ENCODE measurements at regions not wholly inside any gene's neighbourhood (a gene's known extent, or its start where the extent isn't known, plus 50 kb on each side); places are given as distances from the start of the nearest gene placed in this dataset.
"Not testable (repeated sequence)": the region's sequence is repeated elsewhere in the genome, so short reads cannot be mapped to it uniquely, and the experiment has no call there.

- CTCF ChIA-PET; intact Hi-C loops (cut with micrococcal nuclease); DNase-seq; H3K4me1 Mint-ChIP-seq (ENCODE audit: low read depth); H3K27me3 Mint-ChIP-seq (ENCODE audit: low read depth); H3K27ac Mint-ChIP-seq; H3K36me3 Mint-ChIP-seq (ENCODE audit: low read depth); H3K4me3 Mint-ChIP-seq: not testable (repeated sequence)
- H3K9me3 Mint-ChIP-seq: peaks cover 13% of the 10 kb centered on the region
Observed at GRCh38 chr4:49161111-49161541, 175.1 kb downstream of the CWH43 start.

DNA sequence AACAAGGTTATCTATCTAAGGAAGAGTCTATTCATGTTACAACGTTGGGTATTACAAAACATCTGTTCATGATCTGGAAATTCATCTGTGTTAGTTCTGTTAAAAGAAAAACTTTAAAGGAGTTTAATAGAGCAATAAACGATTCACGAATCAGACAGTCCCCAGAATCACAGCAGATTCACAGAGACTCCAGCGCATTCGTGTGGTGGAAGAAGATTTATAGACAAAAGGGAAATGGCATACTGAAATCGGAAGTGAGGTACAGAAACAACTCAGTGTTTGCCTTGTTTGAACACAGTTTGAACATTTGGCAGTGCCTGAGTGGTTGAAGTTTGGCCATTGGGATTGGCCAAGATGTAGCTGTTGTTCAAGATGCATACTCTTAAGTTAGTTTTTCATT is 178.8 kb downstream of the CWH43 start:
- CTCF ChIA-PET; H3K36me3 Mint-ChIP-seq (ENCODE audit: low read depth); H3K27ac Mint-ChIP-seq; H3K4me3 Mint-ChIP-seq; intact Hi-C loops (cut with micrococcal nuclease); H3K27me3 Mint-ChIP-seq (ENCODE audit: low read depth); DNase-seq; H3K4me1 Mint-ChIP-seq (ENCODE audit: low read depth); H3K9me3 Mint-ChIP-seq: not testable (repeated sequence)

DNA sequence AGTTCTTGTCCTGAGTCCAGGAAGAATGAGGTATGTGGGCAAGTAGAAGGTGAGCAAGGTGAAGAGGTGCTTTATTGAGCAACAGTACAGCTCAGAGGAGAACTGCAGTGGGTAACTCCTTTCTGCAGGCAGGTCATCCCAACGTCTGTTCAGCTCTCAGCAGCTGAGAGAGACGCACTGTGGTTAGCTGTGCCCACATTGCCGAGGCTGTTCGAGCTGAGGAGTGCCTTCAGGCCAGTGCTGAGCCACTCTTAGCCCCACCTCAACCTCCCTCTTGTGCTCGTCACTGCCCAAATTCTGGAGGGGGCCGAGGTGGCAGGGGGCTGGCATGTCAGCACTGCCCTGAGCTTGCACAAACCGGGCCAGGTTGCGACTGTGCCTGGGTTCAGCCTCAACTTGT is 191.8 kb downstream of the CWH43 start:
- intact Hi-C loops (cut with micrococcal nuclease); DNase-seq; H3K4me3 Mint-ChIP-seq; CTCF ChIA-PET; H3K27ac Mint-ChIP-seq; H3K4me1 Mint-ChIP-seq (ENCODE audit: low read depth); H3K36me3 Mint-ChIP-seq (ENCODE audit: low read depth); H3K27me3 Mint-ChIP-seq (ENCODE audit: low read depth); H3K9me3 Mint-ChIP-seq: not testable (repeated sequence)

DNA sequence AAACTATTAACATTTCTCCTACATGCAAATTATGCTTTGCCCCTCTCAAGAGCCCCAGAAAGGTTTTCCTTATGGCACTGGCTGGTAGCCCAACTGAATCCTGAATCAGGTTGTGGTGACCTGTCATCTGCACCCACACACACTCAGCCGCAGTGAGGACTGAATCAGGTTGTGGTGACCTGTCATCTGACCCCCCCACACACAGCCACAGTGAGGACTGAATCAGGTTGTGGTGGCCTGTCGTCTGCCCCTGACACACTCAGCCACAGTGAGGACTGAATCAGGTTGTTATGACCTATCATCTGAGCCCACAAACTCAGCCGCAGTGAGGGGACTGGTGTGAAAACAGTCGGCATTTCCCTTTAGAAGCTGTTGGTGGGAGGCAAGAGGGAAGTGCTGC is 195.0 kb downstream of the CWH43 start:
- H3K27ac Mint-ChIP-seq; H3K27me3 Mint-ChIP-seq (ENCODE audit: low read depth); H3K9me3 Mint-ChIP-seq; intact Hi-C loops (cut with micrococcal nuclease); DNase-seq; H3K4me1 Mint-ChIP-seq (ENCODE audit: low read depth); H3K36me3 Mint-ChIP-seq (ENCODE audit: low read depth); H3K4me3 Mint-ChIP-seq; CTCF ChIA-PET: not testable (repeated sequence)

- H3K36me3 Mint-ChIP-seq (ENCODE audit: low read depth); CTCF ChIA-PET; H3K27ac Mint-ChIP-seq; H3K27me3 Mint-ChIP-seq (ENCODE audit: low read depth); H3K4me3 Mint-ChIP-seq; intact Hi-C loops (cut with micrococcal nuclease); DNase-seq; H3K9me3 Mint-ChIP-seq; H3K4me1 Mint-ChIP-seq (ENCODE audit: low read depth): not testable (repeated sequence)
Observed at GRCh38 chr4:49211396-49212194, 225.5 kb downstream of the CWH43 start.

- H3K36me3 Mint-ChIP-seq (ENCODE audit: low read depth); H3K4me3 Mint-ChIP-seq; H3K27me3 Mint-ChIP-seq (ENCODE audit: low read depth); CTCF ChIA-PET; H3K27ac Mint-ChIP-seq; H3K9me3 Mint-ChIP-seq; DNase-seq; intact Hi-C loops (cut with micrococcal nuclease); H3K4me1 Mint-ChIP-seq (ENCODE audit: low read depth): not testable (repeated sequence)
Observed at GRCh38 chr4:49213250-49213649, 227.2 kb downstream of the CWH43 start.

- H3K36me3 Mint-ChIP-seq (ENCODE audit: low read depth); H3K4me3 Mint-ChIP-seq; H3K4me1 Mint-ChIP-seq (ENCODE audit: low read depth); intact Hi-C loops (cut with micrococcal nuclease); DNase-seq; H3K9me3 Mint-ChIP-seq; CTCF ChIA-PET; H3K27me3 Mint-ChIP-seq (ENCODE audit: low read depth); H3K27ac Mint-ChIP-seq: not testable (repeated sequence)
Observed at GRCh38 chr4:49213750-49214149, 227.7 kb downstream of the CWH43 start.

DNA sequence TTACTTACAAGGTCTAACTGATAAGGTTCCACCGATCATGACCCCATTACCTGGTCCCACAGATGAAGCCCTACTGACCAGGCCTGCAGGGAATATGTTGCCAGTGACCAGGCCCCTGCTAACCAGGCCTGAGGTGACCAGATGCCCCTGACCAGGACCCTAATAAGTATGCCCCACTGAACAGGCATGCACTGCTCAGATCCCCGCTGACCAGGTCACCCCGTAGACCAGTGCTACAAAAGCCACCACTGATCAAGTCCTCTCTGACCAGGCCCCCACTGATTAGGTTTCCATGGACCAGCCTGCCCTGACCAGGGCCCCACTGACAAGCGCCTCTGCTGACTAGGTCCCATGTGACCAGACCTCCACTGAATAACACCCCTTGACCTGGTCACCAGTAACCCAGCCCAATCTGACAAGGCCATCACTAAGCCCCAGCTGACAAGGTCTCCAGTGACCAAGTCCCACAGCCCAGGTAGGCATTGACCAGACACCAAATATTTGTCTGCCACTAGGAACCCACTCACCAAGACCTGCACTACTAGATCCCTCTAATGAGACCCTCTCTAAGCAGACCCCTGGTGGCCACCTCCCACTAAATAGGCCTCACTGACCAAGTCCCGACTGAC is 228.5 kb downstream of the CWH43 start:
- H3K36me3 Mint-ChIP-seq (ENCODE audit: low read depth); H3K4me1 Mint-ChIP-seq (ENCODE audit: low read depth); intact Hi-C loops (cut with micrococcal nuclease); DNase-seq; H3K4me3 Mint-ChIP-seq; H3K9me3 Mint-ChIP-seq; H3K27me3 Mint-ChIP-seq (ENCODE audit: low read depth); H3K27ac Mint-ChIP-seq; CTCF ChIA-PET: not testable (repeated sequence)

GRCh38 chr4:49215082-49215479 is 229.0 kb downstream of the CWH43 start:
- DNase-seq; H3K9me3 Mint-ChIP-seq; H3K36me3 Mint-ChIP-seq (ENCODE audit: low read depth); H3K4me3 Mint-ChIP-seq; H3K27me3 Mint-ChIP-seq (ENCODE audit: low read depth); CTCF ChIA-PET; H3K27ac Mint-ChIP-seq; intact Hi-C loops (cut with micrococcal nuclease); H3K4me1 Mint-ChIP-seq (ENCODE audit: low read depth): not testable (repeated sequence)

- CTCF ChIA-PET; H3K27ac Mint-ChIP-seq; H3K36me3 Mint-ChIP-seq (ENCODE audit: low read depth); DNase-seq; H3K4me3 Mint-ChIP-seq; H3K4me1 Mint-ChIP-seq (ENCODE audit: low read depth); intact Hi-C loops (cut with micrococcal nuclease); H3K27me3 Mint-ChIP-seq (ENCODE audit: low read depth); H3K9me3 Mint-ChIP-seq: not testable (repeated sequence)
Observed at GRCh38 chr4:49216606-49217005, 230.5 kb downstream of the CWH43 start.

DNA sequence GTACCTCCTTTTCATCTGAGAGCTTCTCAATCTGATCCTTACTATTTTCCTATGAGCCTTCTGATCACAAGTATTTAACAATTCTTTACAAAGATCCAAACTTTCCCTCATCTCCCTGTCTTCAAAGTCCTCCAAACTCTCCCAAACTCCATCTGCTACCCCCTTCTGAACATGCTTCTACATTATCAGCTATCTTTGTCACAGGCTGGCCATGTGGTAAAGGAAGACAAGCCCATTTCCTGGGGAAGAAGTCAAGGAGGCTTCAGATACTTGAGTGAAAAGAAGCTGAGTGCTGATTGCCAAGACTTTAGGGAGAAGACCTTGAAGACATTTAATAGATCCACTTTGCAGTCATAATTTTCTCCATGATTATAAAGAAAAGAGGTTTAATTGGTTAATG is 231.4 kb downstream of the CWH43 start:
- no peak overlapping the region for H3K27ac Mint-ChIP-seq
- DNase-seq: no peak
- H3K27me3 Mint-ChIP-seq (ENCODE audit: low read depth): no peaks in the 10 kb centered on the region
- no peaks in the 10 kb centered on the region for H3K4me1 Mint-ChIP-seq (ENCODE audit: low read depth)
- intact Hi-C loops (cut with micrococcal nuclease): no loop called here
- CTCF ChIA-PET: no interaction called here
- H3K4me3 Mint-ChIP-seq: no peak overlapping the region
- H3K9me3 Mint-ChIP-seq: peaks cover 10% of the 10 kb centered on the region
- no peaks in the 10 kb centered on the region for H3K36me3 Mint-ChIP-seq (ENCODE audit: low read depth)

- H3K36me3 Mint-ChIP-seq (ENCODE audit: low read depth); CTCF ChIA-PET; H3K27ac Mint-ChIP-seq; intact Hi-C loops (cut with micrococcal nuclease); DNase-seq; H3K4me3 Mint-ChIP-seq; H3K27me3 Mint-ChIP-seq (ENCODE audit: low read depth); H3K4me1 Mint-ChIP-seq (ENCODE audit: low read depth): not testable (repeated sequence)
- peaks cover 12% of the 10 kb centered on the region for H3K9me3 Mint-ChIP-seq
Observed at GRCh38 chr4:49218094-49218493, 232.0 kb downstream of the CWH43 start.

- H3K27me3 Mint-ChIP-seq (ENCODE audit: low read depth); H3K27ac Mint-ChIP-seq; DNase-seq; H3K36me3 Mint-ChIP-seq (ENCODE audit: low read depth); intact Hi-C loops (cut with micrococcal nuclease); H3K4me3 Mint-ChIP-seq; CTCF ChIA-PET; H3K4me1 Mint-ChIP-seq (ENCODE audit: low read depth): not testable (repeated sequence)
- peaks cover 12% of the 10 kb centered on the region for H3K9me3 Mint-ChIP-seq
Observed at GRCh38 chr4:49218931-49219330, 232.9 kb downstream of the CWH43 start.

All from activated naive CD4-positive, alpha-beta T cell treated with anti-CD3 and anti-CD28 coated beads for 36 hours (primary cell).